ENCODE measurements at regions not wholly inside any gene's neighbourhood (a gene's known extent, or its start where the extent isn't known, plus 50 kb on each side); places are given as distances from the start of the nearest gene placed in this dataset.
"Not testable (repeated sequence)": the region's sequence is repeated elsewhere in the genome, so short reads cannot be mapped to it uniquely, and the experiment has no call there.

GRCh38 chr20:25985597-25985996 lies 288.9 kb upstream of the ZNF337 start:
- DNase-seq: no peak

DNA sequence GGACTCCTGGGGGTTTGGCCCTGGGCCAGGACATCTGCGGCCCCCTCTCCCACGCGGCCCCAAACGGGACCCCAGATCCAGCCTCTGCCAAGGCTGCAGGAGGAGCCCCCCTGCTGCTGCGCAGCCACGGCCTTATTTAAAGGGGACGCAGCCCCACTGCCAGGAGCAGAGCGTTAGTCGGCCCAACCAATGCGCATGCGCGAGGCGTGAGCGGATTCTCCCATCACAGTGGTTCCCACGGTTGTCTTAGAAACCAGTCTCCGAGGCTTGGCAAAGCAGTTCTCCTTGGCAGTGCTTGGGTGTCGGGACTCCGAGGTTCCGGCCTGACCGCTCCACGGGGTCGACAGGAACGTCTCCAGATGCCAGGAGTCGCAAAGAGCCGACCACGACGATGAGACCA lies 288.3 kb upstream of the ZNF337 start:
- DNase-seq: peak; percentile 43

DNA sequence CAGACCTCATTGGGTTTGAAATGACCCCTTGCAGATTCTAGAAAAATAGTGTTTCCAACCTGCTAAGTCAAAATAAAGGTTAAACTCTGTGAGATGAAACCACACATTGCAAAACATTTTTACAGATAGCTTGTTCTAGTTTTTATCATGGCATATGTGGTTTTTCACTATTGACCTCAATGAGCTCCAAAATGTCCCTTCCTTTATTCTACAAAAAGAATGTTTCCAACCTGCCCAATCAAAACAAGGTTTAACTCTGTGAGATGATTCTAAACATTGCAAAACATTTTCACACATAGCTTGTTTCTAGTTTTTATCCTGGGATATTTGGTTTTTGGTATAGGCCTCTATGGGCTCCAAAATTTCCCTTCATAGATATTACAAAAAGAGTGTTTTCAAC lies 286.0 kb upstream of the ZNF337 start:
- DNase-seq: not testable (repeated sequence)

- DNase-seq: not testable (repeated sequence)
Observed at GRCh38 chr20:25978450-25979190, 282.0 kb upstream of the ZNF337 start.

GRCh38 chr20:25975816-25976215 lies 279.2 kb upstream of the ZNF337 start:
- DNase-seq: not testable (repeated sequence)

DNA sequence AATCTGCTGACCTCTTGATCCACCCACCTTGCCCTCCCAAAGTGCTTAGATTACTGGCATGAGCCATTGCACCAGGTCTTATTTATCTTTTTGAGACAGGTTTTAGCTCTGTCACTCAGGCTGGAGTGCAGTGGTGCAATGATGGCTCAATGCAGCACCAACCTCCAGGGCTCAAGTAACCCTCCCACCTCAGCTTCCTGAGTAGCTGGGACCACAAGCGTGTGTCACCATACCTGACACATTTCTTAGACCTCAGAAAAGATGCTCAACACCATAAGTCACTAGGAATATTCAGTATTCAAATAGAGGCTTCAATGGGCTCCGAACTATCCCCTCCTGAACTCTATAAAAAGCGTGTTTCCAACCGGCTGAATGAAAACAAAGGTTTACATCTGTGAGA lies 268.6 kb upstream of the ZNF337 start:
- DNase-seq: not testable (repeated sequence)

- DNase-seq: not testable (repeated sequence)
Observed at GRCh38 chr20:25953876-25954275, 257.2 kb upstream of the ZNF337 start.

GRCh38 chr20:25935230-25935629 lies 238.6 kb upstream of the ZNF337 start:
- not testable (repeated sequence) for DNase-seq

DNA sequence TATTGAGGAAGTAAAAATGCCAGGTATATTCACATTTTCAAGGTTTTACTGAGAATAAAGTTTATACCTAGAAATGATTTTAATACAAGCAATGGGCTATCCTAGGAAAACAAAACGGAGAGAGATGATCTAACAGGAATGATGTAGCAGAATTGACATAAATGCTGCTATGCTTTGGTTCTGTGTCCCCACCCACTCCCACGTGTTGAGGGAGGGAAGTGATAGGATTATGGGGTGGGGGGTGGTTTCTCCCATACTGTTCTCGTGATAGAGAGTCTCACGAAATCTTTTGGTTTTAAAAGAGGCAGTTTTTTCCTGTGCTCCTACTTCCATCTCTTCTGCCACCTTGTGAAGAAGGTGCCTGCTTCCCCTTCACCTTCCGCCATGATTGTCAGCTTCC lies 236.2 kb upstream of the ZNF337 start:
- not testable (repeated sequence) for DNase-seq

DNA sequence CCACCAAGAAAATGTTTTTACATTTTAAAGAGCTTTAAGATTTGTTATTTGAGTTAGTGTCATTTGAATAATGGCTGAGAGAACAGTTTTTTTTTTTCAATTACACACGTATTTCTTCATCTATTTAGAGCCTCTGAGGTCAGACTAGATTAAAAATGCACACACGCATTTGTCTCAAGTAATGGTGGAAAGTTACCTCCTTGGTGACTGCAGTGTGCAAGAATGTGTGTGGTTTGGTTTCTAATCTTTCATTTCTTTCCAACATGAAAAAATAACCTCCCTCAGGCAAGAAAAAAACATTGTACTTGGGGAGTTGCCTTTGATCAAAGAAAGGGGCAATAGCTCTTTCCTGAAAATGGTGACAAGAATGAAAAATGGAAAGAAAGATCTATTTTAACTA lies 235.5 kb upstream of the ZNF337 start:
- not testable (repeated sequence) for DNase-seq

DNA sequence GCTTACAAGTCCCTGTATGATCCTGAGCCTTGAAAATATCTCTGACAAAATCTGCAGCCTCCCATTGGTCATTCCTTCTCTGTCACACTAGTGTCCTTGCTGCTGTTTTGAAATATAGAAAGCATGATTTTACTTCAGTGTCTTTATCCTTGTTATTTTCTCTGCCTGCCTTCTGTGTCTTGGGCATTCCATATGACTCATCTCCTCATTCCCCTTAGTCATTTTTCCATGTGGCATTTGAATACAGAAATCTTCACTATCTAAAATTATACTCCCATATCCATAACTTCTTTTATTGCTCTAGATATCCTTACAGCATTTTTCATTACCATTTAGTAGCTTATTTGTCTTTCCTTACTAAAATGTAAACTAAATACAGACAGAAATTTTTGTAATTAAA lies 205.7 kb upstream of the ZNF337 start:
- not testable (repeated sequence) for DNase-seq

DNA sequence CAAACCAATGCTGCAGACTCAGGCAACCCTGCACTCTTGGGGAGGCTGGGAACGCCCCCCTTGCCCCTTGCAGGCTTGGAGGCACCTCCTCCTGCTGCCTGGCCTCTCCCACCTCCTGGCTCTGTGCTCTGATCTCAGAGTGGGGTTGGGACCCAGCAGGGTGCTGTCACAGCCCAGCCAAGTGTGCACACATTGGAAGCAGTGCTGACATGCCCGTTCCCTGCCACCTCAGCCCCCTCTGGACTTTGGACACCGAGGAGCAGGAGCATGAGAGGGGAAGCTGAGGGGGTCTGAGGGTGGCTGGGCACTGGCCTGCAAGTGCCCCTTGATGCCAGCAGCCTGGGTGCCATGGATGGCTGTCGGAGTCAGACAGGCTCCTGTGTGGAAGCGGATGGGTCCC lies 202.0 kb upstream of the ZNF337 start:
- DNase-seq: not testable (repeated sequence)

- DNase-seq: not testable (repeated sequence)
Observed at GRCh38 chr20:25879096-25879495, 182.4 kb upstream of the ZNF337 start.

DNA sequence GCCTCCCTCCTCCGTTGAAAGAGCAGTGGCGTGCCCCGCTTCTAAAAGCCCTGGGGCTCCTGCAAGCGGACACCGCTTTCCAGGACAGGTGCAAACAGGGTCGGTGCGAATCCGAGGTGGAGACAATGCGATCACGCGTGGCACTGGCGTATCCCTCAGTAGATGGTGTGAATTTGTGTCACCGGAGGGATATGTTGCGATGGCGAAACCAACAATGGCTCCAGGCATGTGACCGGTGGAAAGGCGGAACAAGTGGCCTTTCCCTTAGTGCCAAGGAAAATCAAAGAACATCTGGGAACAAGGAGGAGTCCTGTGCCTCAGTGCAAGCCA lies 172.0 kb upstream of the ZNF337 start:
- not testable (repeated sequence) for DNase-seq

DNA sequence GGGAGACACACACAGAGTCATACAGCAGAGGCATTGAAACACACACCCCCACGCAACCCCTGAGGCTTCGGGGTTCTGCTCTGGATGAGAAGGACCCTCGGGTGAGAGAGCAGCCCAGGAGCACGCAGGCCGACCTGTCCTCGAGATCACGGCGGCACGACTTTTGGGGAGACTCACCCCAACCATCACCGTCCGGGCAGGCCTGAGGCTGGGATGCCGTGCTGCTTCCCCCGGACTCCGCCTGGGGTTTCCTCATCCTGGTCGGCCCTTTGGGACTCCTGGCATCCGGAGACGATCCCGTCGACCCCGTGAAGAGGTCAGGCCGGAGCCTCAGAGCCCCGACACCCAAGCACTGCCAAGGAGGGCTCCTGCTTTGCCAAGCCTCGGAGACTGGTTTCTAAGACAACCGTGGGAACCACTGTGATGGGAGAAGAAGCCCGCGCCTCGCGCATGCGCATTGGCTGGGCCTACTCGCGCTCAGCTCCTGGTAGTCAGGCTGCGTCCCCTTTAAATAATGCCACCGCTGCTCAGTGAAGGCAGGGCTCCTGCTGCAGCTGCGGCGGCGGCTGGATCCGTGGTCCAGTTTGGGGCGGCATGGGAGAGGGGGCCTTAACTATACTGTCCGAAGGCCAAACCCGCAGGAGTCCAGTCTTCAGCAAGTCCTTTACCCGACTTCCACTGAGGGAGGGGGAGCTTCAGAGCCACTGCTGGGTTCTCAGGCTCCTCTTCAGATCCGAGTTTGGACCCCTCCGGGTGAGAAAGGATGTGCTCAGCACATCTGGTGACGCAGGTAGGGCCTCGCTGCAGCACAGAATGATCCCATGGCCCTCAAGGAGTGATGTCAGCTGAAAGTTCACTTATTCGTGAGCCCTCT lies 171.4 kb upstream of the ZNF337 start:
- peak; percentile 51 for DNase-seq

- DNase-seq: not testable (repeated sequence)
Observed at GRCh38 chr20:25867015-25867775, 170.5 kb upstream of the ZNF337 start.

DNA sequence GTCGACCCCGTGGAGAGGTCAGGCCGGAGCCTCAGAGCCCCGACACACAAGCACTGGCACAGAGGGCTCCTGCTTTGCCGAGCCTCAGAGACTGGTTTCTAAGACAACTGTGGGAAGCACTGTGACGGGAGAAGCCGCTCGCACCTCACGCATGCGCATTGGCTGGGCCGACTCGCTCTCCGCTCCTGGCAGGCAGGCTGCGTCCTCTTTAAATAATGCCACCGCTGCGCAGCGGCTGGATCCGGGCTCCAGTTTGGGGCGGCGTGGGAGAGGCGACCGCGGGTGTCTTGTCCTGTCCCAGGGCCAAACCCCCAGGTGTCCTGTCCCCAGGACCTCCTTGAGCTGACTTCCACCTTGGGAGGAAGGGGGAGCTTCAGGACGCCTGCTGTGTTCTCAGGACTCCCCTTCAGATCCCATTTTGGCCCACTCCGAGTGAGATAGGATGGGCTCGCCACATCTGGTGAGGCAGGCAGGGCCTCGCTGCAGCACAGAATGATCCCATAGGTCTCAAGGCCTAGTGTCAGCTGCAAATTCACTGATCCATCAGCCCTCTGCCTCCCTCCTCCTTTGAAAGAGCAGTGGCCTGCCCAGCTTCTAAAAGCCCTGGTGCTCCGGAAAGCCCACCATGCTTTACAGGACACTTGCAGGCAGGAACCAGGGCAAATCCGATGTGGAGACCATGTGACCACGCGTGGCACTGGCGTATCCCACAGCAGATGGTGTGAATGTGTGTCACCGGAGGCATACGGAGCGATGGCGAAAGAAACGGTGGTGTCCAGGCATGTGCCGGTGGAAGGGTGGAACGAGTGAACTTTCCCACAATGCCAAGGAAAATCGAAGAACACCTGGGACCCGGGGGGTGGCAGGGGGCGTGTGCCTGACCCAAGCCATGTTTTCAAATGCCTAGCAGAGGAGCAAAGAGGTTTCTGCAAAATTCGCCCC lies 169.3 kb upstream of the ZNF337 start:
- peak; percentile 57 for DNase-seq

GRCh38 chr20:25864963-25865714 lies 168.5 kb upstream of the ZNF337 start:
- DNase-seq: not testable (repeated sequence)

- no peak for DNase-seq
Observed at GRCh38 chr20:25864326-25864962, 167.8 kb upstream of the ZNF337 start.

GRCh38 chr20:25863536-25864325 lies 167.1 kb upstream of the ZNF337 start:
- no peak for DNase-seq

All from hematopoietic multipotent progenitor cell treated with erythropoietin and hydrocortisone succinate and interleukin-3 and kit ligand, for 6 days (in vitro differentiated cells).